HG02870 (cell line): ENCODE measurements at regions not wholly inside any gene's neighbourhood (a gene's known extent, or its start where the extent isn't known, plus 50 kb on each side); places are given as distances from the start of the nearest gene placed in this dataset.
A peak's percentile ranks its signal among the peaks of the same experiment; 100 is the strongest.

Source experiments
- ATAC-seq: cut with Tn5 transposase; IDR thresholded peaks from one replicate; pipeline ENCODE4 v1.9.1; 2021; ENCODE audit warnings: mild to moderate bottlenecking, moderate library complexity; ENCODE audit not compliant: unreplicated experiment

DNA sequence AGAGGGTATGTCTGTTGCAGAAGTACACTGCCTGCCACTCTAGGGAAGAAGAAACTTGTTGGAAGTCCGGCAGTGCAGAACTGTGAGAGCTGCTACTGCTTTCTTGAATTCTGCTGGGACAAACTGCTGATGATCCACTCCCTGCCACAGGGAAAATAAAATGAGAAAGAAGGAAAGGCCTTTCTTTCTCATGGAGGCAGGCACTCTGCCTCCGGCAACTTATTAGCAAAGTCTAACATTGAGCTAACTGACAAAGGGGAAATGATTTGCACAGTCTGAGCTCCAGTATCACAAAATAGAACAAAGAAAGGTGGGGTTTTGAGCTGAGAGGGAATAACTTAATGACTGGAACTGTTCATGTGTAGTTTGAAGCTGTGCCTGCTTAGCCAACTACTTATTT is 134.6 kb downstream of the AASDHPPT start:
- no peak for ATAC-seq

DNA sequence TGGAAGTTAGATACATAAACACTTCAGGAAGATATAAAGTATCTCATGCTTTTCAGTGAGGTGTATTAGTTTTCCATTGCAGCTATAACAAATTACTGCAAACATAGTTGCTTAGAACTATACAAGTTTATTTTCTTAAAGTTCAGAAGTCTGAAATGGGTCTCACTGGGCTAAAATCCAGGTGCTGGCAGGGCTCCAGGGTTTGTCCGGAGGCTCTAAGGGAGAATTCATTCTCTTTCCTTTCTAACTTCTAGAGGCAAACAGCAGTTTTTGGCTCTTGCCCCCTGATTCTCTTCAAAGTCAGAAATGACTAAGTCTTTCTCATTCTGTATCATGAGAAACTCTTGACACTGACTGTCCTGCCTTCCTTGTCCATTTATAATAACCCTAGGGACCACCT is 138.8 kb downstream of the AASDHPPT start:
- no peak for ATAC-seq

DNA sequence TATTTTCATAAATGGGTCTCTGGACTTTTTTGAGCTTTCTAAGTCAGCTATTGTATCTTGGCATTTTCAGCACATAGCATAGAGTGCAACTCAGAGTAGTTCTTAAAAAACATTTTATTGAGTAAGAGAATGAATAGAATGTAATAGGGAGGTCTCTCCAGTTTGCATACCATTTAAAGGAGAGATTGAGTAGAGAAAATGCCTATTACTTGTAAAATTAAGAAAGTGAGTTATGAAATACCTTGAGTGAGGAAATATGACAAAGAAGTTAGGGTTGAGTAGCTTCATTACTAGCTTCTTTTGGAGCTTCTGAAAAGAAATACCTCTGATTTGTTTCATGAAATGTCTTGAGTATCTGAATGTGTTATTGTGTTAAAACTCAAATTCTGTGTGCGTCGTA is 140.0 kb downstream of the AASDHPPT start:
- ATAC-seq, result no peak

DNA sequence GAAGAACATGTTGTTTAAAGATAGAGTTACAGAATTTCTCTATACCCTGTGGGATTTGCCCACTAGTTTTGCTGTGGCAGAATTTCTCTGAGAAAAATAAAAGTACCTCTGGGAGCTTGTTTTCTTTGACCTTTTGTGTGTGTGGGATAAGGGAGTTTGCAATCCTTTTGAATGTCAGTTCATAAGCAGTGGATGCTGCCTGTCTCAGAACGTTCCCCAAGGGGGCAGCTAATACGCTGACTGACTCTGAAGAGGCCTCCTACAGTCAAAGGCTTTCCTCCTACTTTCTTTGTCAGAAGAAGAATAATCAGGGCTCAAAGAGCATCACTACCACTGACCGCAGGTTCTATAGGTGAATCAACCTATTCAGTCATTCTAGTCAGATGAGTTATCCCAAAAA is 140.6 kb downstream of the AASDHPPT start:
- no peak for ATAC-seq

DNA sequence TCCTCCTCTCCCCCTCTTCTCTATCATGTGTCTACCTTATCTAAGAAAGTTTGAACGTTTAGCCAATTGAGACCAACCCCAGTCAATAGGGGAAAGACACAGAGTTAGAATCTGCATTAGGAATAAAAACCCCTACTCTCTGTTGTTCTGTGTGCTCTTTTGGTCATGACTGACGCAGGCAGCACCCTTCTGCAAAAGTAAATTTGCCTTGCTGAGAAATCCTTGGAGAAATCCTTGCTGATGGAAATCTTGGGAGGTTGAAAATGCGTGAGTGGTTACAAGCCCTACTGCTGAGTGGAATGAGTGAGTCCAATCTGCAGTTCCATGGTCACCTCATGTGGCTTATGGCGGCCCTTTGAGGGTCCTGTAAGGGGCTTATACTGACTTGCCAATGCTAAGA is 145.2 kb downstream of the AASDHPPT start:
- ATAC-seq, result no peak

DNA sequence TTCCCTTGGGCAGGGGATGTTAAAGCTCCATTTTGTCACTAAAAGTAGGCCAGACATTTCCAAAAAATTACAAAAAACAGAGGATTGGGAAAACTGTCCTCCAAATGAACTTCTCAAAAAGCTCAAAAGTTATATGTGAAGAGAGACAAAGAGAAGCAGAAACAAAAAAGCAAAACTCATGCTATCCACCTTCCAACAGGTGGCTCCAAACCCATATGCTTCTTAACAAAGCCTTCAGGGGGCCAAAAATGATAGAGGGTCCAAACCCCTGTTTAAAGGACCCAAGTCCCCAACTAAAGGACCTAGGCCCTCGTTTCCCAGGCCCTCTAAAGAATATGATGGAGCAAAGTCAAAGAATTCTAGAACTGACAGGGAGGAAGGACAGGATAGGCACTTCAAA is 146.7 kb downstream of the AASDHPPT start:
- ATAC-seq, result no peak

DNA sequence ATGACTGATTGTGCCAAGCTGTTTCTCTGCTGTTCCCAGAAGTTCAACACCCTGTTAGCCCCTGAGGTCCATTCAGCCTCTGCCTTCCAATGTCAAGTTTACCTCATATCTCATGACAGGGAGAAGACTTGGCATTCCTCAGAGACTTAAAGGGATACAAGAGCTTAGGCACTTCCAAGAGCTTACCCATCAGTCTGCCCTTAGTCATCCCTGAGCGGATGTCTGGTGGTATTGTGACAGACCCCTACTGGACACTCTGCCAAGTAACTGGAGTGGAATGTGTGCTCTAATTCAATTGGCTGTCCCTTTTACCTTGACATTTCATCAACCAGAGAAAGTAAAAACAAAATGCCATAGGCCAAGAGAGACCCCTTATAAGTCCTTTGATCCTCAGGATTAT is 151.5 kb downstream of the AASDHPPT start:
- ATAC-seq, result no peak

DNA sequence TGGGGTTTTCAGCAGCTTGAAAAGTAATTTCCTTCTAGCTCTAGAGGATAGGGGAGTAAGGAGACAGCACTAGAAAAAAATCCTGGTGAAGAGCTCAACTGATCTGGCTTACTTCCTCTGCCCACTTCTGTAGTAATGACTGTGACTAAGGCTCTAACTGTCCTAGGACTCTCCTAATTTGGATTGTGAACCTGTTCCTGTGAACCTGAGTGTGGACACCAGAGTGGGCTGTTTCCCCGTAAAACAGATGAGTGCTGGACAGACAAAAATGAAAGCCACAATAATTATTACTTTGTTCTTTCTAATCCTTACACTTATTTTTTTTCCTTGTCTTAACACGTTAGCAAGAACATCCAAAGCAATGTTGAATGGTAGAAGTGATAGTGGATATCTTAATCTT is 154.1 kb downstream of the AASDHPPT start:
- ATAC-seq, result no peak

DNA sequence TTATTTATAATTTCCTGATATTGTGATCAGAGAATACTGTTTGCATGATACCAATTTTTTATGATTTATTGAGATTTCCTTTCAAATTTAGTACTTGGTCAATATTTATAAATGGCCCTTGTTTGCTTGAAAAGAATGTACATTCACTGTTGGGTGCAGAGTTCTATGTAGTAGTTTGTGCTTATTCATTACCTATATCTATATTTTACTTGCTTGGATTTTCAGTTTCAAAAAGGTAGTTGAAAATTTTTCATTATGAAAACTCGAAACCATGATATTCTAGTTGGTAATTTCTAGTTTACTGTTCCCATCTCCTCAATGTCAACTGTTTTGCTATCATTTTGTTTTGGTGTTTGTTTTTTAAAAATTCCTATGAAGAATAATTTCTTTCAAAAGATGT is 155.7 kb downstream of the AASDHPPT start:
- ATAC-seq, result peak; percentile 49

DNA sequence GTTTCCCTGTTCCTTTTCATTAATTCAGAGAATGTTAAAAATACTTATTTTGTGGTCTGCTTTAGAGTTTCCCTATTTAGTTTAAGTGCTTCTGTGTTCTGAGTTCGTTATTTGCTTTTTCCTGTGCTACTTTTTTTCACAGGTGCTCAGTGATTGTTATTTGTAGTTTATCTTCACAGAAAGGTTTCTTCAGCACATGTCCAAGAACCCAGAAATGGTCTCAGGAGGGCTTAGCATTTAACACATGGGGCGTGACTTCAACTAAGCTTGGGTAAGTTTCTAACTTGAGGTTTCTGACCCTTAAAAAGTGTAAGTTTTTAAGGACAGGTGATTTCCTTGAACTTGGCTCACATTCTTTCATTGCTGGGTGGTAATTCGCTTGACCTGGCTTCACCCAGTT is 157.3 kb downstream of the AASDHPPT start:
- no peak for ATAC-seq

DNA sequence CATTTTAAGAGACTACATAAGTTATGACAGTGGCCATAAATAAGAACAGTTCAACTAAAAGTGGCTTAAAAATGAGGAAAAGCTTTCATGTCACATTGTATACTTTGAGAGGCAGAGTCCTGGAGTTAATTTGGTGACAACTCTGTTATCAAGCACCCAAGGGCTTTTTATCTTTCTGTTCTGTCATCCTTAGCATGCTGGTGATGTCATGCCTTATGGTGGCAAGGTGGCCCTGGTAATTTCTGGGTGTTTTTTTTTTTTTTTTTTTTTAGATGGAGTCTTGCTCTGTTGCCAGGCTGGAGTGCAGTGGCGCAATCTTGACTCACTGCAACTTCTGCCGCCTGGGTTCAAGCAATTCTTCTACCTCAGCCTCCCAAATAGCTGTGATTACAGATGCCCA is 158.8 kb downstream of the AASDHPPT start:
- no peak for ATAC-seq

DNA sequence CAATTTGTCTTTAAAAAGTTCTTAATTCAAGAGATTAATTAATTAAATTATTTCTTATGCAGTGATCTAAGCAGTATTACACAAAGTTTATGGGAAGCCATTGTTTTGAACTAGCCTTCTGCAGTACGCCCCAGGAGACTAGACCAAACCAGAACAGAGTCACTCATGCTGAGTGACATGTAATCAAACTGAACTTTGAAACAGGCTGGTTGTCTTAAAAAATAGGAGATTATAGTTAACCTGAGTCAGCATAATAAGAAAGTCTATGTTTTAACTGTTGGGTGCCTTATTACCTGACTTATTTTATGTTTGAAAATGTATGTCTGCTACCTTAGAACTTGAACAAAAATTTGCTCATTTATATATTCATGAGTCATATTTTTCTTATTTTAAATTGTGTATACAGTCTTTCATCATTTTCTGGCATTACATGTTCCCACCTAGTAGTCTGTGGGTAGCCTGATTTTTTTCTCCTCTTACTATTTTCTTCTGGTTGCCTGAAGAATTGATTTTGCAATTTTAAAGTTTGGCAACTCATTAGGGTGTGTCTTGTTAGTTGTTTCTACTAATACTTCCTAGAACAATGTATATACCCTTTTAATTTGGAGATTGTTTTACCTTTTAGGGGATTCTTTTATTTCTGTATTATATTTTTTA is 161.4 kb downstream of the AASDHPPT start:
- no peak for ATAC-seq

DNA sequence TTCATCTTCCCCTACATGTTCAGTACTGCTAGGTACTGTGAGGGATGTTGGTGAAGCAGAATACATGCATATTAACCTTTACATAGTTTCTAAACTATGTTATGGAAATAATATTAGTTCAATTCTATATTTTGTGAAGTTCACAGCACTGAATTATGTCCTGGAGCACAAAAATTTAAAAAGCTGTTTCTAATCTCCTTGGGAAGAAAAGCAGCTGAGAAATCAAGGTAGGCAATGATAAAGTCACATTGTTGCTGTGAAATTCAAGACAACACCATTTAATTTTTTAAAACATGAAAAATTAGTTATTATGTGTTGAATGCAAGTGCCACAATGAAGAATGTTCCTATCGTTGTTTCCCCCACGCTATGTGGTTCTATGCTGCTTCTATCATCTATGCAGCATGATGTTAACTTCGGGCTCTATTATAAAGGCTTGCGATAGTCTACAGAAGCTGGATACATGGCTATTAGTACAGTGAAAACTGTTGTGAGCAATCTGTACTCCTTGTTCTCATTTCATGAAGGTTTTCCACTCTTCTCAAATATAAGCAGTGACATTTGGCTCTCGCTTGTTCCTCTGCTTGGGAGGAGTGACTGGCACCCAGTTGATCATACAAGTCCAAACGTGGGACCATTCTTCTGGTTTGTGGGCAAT is 164.3 kb downstream of the AASDHPPT start:
- no peak for ATAC-seq

DNA sequence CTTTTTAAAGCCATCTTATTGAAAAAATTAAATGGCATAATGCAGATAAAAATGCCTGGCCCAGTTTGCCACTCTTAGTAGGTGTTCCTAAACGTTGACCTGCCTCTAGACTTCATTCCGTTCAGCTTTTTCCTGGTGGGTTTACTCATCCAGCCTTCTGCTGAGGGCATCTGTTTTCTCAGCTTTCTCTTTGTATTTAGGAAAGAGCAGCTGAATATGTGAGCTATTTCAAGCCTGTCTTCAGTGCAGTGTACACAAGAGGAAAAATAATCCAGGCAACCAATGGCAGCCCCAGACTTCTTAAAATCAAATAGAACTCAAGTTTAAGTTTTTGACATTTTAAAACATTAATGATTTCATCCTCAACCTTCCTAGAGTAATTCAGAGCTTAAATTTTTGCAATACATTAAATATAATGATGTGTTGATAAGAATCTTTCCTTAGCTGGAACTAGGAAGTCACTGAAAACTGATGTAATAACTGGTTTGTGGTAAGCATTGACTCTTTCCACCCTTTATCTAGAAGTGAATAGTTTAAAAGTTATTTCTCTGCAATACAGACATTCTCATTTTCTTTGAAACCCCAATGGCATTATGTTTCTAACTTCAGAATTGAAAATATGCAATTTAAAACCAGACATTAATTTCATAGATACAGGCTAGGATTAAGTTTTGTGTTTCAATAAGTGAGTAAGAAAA is 165.4 kb downstream of the AASDHPPT start:
- no peak for ATAC-seq

DNA sequence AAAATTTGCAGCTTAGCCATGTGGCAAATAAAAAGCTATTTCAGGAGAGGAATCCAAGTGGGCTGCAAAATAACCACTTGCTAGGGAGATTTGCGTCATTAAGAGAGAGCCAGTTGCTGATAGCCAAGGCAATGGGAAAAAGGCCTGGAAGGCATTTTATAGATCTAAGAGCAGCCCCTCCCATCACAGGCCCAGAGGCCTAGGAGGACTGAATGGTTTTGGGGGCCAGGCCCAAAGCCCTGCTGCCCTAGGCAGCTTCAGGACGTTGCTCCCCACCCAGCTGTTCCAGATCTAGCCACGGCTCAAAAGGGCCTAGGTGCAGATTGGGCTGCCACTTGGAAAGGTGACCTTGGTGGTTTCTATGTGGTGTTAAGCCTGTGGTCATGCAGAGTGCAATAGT is 169.0 kb downstream of the AASDHPPT start:
- no peak for ATAC-seq

DNA sequence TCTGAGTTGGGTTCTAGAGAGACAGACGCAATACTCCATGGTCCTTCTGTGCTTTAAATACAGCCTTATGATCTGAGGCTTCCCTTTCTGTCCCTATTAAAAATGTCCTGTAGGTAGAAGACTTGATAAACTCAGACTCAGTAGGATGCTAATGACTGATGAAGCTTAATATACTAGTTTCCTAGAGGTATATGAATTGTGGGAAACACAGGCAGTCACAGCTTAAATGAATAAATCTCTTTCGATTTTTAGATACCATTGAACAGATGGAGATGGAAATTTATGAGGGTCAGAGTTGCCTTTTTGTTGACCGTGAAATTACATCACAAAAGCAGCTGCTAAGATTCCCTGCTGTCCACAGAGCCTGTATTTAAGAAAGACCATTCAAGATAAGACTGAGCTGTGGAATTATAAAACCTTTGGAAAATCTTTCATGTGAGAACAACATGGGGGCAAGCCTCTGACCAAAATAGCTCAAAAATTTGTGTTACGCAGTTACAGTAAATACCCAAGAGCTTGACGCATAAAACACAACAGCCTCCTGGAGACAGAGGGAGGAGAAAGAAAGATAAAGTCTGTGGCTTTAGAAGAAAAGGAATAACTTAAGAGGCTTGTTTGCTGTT is 172.3 kb downstream of the AASDHPPT start:
- no peak for ATAC-seq

DNA sequence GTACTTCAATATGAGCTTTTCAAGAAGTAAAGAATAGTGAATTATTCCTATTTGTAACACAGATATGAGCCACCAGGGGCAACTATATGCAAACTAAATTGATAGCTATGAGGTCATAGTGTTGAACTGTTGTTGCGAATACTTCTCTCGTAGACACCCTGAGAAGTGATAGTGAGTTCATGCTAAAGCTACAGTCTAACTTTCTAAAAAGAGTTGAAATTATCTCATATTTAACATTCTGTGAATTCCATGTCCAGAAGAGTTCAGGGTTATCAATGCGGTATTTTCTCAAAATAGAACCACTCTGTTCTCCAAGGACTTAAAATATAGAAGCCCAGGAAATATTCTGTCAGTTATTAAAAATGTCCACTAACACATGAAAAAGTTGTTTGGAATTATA is 185.4 kb downstream of the AASDHPPT start:
- no peak for ATAC-seq

DNA sequence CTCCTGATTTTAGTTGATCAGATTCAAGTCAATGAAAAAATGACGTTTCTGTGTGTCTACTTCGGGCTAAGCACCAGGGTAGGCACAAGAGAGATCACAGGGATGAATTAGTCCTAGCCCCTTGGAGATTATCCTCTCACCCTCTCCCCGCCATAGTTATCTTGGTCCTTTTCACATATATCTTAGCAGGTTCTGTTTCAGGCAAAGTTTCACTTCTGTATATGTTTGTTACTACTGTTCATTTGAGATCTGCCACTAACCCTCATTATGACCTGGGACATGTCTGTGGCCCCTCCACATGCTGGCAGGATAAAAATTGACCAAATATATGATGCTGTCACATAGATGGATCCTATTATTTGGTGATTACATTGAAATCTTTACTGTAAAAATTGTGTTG is 186.1 kb downstream of the AASDHPPT start:
- ATAC-seq, result no peak

DNA sequence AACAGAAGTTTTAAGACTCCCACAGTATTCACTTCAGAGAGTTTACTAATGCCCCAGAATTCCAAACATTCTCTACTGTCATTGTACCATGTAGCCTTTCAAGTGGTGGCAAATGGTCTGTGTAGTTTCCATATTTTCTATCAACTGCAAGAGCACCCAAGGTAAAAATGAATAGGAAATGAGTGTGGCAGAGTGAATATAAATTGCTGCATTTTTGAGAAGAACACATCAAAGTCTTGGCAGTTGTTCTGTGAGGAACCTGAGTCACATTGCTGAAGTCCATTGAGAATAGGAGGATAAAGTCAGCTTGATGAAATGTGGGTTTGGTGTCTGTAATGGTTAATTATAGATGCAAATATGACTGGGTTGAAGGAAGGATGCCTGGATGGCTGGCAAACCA is 193.6 kb downstream of the AASDHPPT start:
- ATAC-seq, result no peak

DNA sequence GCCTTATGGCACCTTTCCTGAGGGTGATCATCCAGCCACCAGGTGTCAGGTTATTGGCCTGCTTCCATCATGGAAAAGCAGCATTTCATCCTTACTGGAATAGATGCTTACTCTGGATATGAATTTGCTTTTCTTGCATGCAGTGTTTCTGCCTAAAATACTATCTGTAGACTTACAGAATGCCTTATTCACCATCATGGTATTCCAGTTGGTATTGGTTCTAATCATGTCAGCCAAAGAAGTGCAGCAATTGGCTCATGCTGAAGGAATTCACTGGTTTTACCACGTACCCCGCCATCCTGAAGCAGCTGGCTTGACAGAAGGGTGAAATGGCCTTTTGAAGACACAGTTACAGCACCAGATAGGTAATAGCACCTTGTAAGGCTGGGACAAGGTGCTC is 194.2 kb downstream of the AASDHPPT start:
- no peak for ATAC-seq

DNA sequence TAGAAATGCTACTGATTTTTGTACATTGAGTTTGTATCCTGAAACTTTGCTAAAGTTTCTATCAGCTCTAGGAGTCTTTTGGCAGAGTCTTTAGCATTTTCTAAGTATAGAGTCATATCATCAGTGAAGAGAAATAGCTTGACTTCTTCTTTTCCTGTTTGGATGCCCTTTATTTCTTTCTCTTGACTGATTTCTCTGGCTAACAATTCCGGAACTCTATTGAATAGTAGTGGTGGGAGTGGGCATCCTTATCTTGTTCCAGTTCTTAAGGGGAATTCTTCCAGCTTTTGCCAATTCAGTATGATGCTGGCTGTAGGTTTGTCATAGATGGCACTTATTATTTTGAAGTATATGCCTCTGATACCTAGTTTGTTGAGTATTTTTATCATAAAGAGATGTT is 197.7 kb downstream of the AASDHPPT start:
- ATAC-seq, result no peak

DNA sequence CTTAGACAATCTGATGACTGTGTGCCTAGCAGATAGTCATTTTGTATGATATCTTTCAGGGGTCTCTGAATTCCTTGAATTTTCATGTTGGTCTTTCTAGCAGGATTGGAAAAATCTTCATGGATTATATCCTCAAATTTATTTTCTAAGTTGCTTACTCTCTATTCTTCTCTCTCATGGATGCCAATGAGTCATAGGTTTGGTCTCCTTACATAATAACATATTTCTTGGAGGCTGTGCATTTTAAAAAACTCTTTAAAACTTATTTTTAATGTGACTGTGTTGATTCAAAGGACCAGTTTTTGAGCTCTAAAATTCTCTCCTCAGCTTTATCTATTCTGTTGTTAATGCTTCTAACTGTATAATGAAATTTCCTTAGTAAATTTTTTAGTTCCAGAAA is 198.7 kb downstream of the AASDHPPT start:
- ATAC-seq, result no peak
